MM.1S (cell line): ENCODE measurements at regions not wholly inside any gene's neighbourhood (a gene's known extent, or its start where the extent isn't known, plus 50 kb on each side); places are given as distances from the start of the nearest gene placed in this dataset.

ENCODE experiments used
- DNase-seq: peaks from one replicate; pipeline ENCODE4 v3.0.0-alpha.2; 2015
- H2AFZ ChIP-seq: fragments of 300-600 bp; sonication (generic); 2 replicates; pipeline ENCODE4 v1.6.0; 2016; ENCODE audit warnings: antibody characterized with exemption, low read length
- H3F3A ChIP-seq: fragments of 300-600 bp; sonication (generic); 2 replicates; pipeline ENCODE4 v1.6.1; 2016; ENCODE audit warnings: mild to moderate bottlenecking, antibody characterized with exemption, low read length, moderate library complexity, mixed read lengths; ENCODE audit not compliant: insufficient read depth
- H3K27ac ChIP-seq: fragments of 300-600 bp; sonication (generic); 2 replicates; pipeline ENCODE4 v1.5.1; 2016; ENCODE audit warnings: mild to moderate bottlenecking, low read length
- H3K27me3 ChIP-seq: fragments of 300-600 bp; sonication (generic); replicated peaks from 2 replicates; pipeline ENCODE4 v1.6.0; 2016; ENCODE audit warnings: low read length; ENCODE audit not compliant: insufficient read depth
- H3K36me3 ChIP-seq: fragments of 300-600 bp; sonication (generic); replicated peaks from 2 replicates; pipeline ENCODE4 v1.6.1; 2016; ENCODE audit warnings: mild to moderate bottlenecking, low read length, mixed read lengths; ENCODE audit not compliant: insufficient read depth
- H3K4me1 ChIP-seq: fragments of 300-600 bp; sonication (generic); 2 replicates; pipeline ENCODE4 v1.6.1; 2016; ENCODE audit warnings: low read length, mixed read lengths
- H3K4me2 ChIP-seq: fragments of 300-600 bp; sonication (generic); 2 replicates; pipeline ENCODE4 v1.6.0; 2016; ENCODE audit warnings: low read depth, low read length
- H3K4me3 ChIP-seq: fragments of 300-600 bp; sonication (generic); 2 replicates; pipeline ENCODE4 v1.5.1; 2016; ENCODE audit warnings: low read length, mixed read lengths
- H3K79me2 ChIP-seq: fragments of 300-600 bp; sonication (generic); 2 replicates; pipeline ENCODE4 v1.6.1; 2016; ENCODE audit warnings: mixed run types, low read length, mixed read lengths
- H3K9ac ChIP-seq: fragments of 300-600 bp; sonication (generic); 2 replicates; pipeline ENCODE4 v1.6.1; 2016; ENCODE audit warnings: low read length, mixed read lengths
- H3K9me2 ChIP-seq: fragments of 300-600 bp; sonication (generic); replicated peaks from 2 replicates; pipeline ENCODE4 v1.6.1; 2016; ENCODE audit warnings: mild to moderate bottlenecking, low read length, mixed read lengths; ENCODE audit not compliant: insufficient read depth
- H3K9me3 ChIP-seq: fragments of 300-600 bp; sonication (generic); replicated peaks from 2 replicates; pipeline ENCODE4 v1.6.1; 2016; ENCODE audit warnings: mild to moderate bottlenecking, low read length, mixed read lengths; ENCODE audit not compliant: insufficient read depth
- H4K20me1 ChIP-seq: fragments of 300-600 bp; sonication (generic); 2 replicates; pipeline ENCODE4 v1.6.1; 2016; ENCODE audit warnings: mild to moderate bottlenecking, low read length, moderate library complexity, mixed read lengths; ENCODE audit not compliant: insufficient read depth
- CTCF ChIP-seq: fragments of 300-600 bp; sonication (generic); IDR thresholded peaks from 2 replicates; pipeline ENCODE4 v1.5.1; 2016; ENCODE audit warnings: antibody characterized with exemption, low read length, mixed read lengths
- EZH2 ChIP-seq: fragments of 300-600 bp; sonication (generic); optimal IDR thresholded peaks from 2 replicates; pipeline ENCODE3; 2017; ENCODE audit warnings: low read depth, mild to moderate bottlenecking, antibody characterized with exemption, low read length, mixed read lengths
- EZH2phosphoT487 ChIP-seq: fragments of 300-600 bp; sonication (generic); IDR thresholded peaks from 2 replicates; pipeline ENCODE4 v1.6.1; 2018; ENCODE audit warnings: antibody characterized with exemption, low read length

GRCh38 chr2:220876080-220876824 lies 695.9 kb downstream of the EPHA4 start:
- Histone ChIP-seq H3K4me2 (no peak overlapping the region), H3K9me2 (no peaks in the 10 kb centered on the region), H3K27ac (no peak overlapping the region), H3K79me2 (no peaks in the 10 kb centered on the region), H3K27me3 (no peaks in the 10 kb centered on the region), H2AFZ (no peak overlapping the region), H3K4me3 (no peak overlapping the region), H3K36me3 (no peaks in the 10 kb centered on the region), H3F3A (no peaks in the 10 kb centered on the region), H3K9ac (no peak overlapping the region), H4K20me1 (no peaks in the 10 kb centered on the region), H3K9me3 (no peaks in the 10 kb centered on the region), H3K4me1 (no peaks in the 10 kb centered on the region)
- no peak for TF ChIP-seq EZH2phosphoT487
- TF ChIP-seq EZH2, result no peak
- no peak for TF ChIP-seq CTCF
- no peak for DNase-seq

- H3F3A ChIP-seq, result no peaks in the 10 kb centered on the region
- H3K4me1 ChIP-seq, result no peaks in the 10 kb centered on the region
- no peak overlapping the region for H3K27ac ChIP-seq
- no peaks in the 10 kb centered on the region for H3K9me3 ChIP-seq
- H3K27me3 ChIP-seq, result no peaks in the 10 kb centered on the region
- no peaks in the 10 kb centered on the region for H4K20me1 ChIP-seq
- no peaks in the 10 kb centered on the region for H3K36me3 ChIP-seq
- no peak overlapping the region for H2AFZ ChIP-seq
- H3K4me3 ChIP-seq, result no peak overlapping the region
- H3K9ac ChIP-seq, result no peak overlapping the region
- H3K9me2 ChIP-seq, result no peaks in the 10 kb centered on the region
- TF ChIP-seq CTCF, result no peak
- no peak for TF ChIP-seq EZH2phosphoT487
- TF ChIP-seq EZH2, result no peak
- no peak for DNase-seq
- H3K79me2 ChIP-seq, result no peaks in the 10 kb centered on the region
- H3K4me2 ChIP-seq, result no peak overlapping the region
These were observed 694.6 kb downstream of the EPHA4 start for GRCh38 chr2:220877491-220877890.

- no peak for TF ChIP-seq EZH2phosphoT487
- TF ChIP-seq EZH2, result no peak
- TF ChIP-seq CTCF, result no peak
- no peak overlapping the region for H3K27ac ChIP-seq
- no peaks in the 10 kb centered on the region for H4K20me1 ChIP-seq
- no peaks in the 10 kb centered on the region for H3K9me3 ChIP-seq
- no peak for DNase-seq
- no peaks in the 10 kb centered on the region for H3K4me1 ChIP-seq
- H3K9ac ChIP-seq, result no peak overlapping the region
- H3K4me3 ChIP-seq, result no peak overlapping the region
- no peak overlapping the region for H3K4me2 ChIP-seq
- H3K9me2 ChIP-seq, result no peaks in the 10 kb centered on the region
- no peak overlapping the region for H2AFZ ChIP-seq
- H3K36me3 ChIP-seq, result no peaks in the 10 kb centered on the region
- H3K27me3 ChIP-seq, result no peaks in the 10 kb centered on the region
- no peaks in the 10 kb centered on the region for H3F3A ChIP-seq
- no peaks in the 10 kb centered on the region for H3K79me2 ChIP-seq
These were observed 694.2 kb downstream of the EPHA4 start for GRCh38 chr2:220877897-220878296.
